Dedifferentiated amniotic fluid mesenchymal stem cell (primary cell): ENCODE measurements at regions not wholly inside any gene's neighbourhood (a gene's known extent, or its start where the extent isn't known, plus 50 kb on each side); places are given as distances from the start of the nearest gene placed in this dataset.
"Not testable (repeated sequence)": the region's sequence is repeated elsewhere in the genome, so short reads cannot be mapped to it uniquely, and the experiment has no call there.

Experiments used
- DNase-seq: peaks from one replicate; pipeline ENCODE4 v3.0.0-alpha.2; 2016; ENCODE audit errors: extremely low spot score

- no peak for DNase-seq
These were observed 52.0 kb upstream of the BMP2 start for GRCh38 chr20:6715401-6715941.

- DNase-seq, result no peak
These were observed 53.2 kb upstream of the BMP2 start for GRCh38 chr20:6714279-6714711.

- DNase-seq, result no peak
These were observed 55.4 kb upstream of the BMP2 start for GRCh38 chr20:6711951-6712649.

- DNase-seq, result no peak
These were observed 57.4 kb upstream of the BMP2 start for GRCh38 chr20:6709910-6710595.

- no peak for DNase-seq
These were observed 59.5 kb upstream of the BMP2 start for GRCh38 chr20:6708010-6708409.

GRCh38 chr20:6707321-6707831, 60.1 kb upstream of the BMP2 start:
- DNase-seq, result no peak

GRCh38 chr20:6705926-6706548, 61.4 kb upstream of the BMP2 start:
- DNase-seq, result no peak

GRCh38 chr20:6705106-6705766, 62.2 kb upstream of the BMP2 start:
- DNase-seq, result no peak

- DNase-seq, result peak; percentile 31
These were observed 63.2 kb upstream of the BMP2 start for GRCh38 chr20:6704132-6704861.

GRCh38 chr20:6703656-6704055, 63.8 kb upstream of the BMP2 start:
- no peak for DNase-seq

GRCh38 chr20:6703047-6703446, 64.4 kb upstream of the BMP2 start:
- DNase-seq, result no peak

- no peak for DNase-seq
These were observed 65.3 kb upstream of the BMP2 start for GRCh38 chr20:6702144-6702543.

- DNase-seq, result no peak
These were observed 66.7 kb upstream of the BMP2 start for GRCh38 chr20:6700563-6701329.

GRCh38 chr20:6699921-6700562, 67.4 kb upstream of the BMP2 start:
- DNase-seq, result no peak

- no peak for DNase-seq
These were observed 68.8 kb upstream of the BMP2 start for GRCh38 chr20:6698723-6699122.

- no peak for DNase-seq
These were observed 69.4 kb upstream of the BMP2 start for GRCh38 chr20:6698056-6698455.

GRCh38 chr20:6697228-6697972, 70.1 kb upstream of the BMP2 start:
- DNase-seq, result no peak

- DNase-seq, result no peak
These were observed 71.5 kb upstream of the BMP2 start for GRCh38 chr20:6696001-6696400.

- DNase-seq, result not testable (repeated sequence)
These were observed 73.7 kb upstream of the BMP2 start for GRCh38 chr20:6693808-6694198.
